ENCODE measurements at regions not wholly inside any gene's neighbourhood (a gene's known extent, or its start where the extent isn't known, plus 50 kb on each side); places are given as distances from the start of the nearest gene placed in this dataset.

DNA sequence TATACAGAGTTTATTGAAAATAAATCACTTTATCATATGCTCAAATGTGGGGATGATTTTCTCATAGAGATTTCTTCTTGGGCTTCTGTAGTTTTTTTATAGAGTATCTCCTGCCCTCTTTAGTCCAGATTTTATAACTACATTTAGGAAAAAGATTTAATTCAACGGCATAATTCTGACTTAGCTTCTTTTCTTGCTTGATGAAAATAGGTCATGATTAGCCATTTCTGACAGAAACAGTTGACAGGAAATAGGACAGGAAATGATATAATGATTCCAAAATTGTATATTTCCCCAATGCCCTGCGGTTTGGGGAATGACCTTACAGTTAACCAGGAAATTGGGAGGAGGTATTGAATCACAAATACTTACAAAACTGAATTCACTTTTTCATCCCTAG, 1531.9 kb upstream of the ACVR2A start:
- H3K36me3 Mint-ChIP-seq (ENCODE audit: insufficient read depth): no peaks in the 10 kb centered on the region
- DNase-seq (ENCODE audit: low spot score, unreplicated experiment): no peak
- no peaks in the 10 kb centered on the region for H3K9me3 Mint-ChIP-seq (ENCODE audit: low read depth)
- no peaks in the 10 kb centered on the region for H3K27me3 Mint-ChIP-seq
- no peak overlapping the region for H3K4me3 Mint-ChIP-seq (ENCODE audit: low read depth)
- H3K27ac Mint-ChIP-seq: no peak overlapping the region
- H3K4me1 Mint-ChIP-seq (ENCODE audit: low read depth): peaks cover 2% of the 10 kb centered on the region
- TF ChIP-seq, protein P1, sequence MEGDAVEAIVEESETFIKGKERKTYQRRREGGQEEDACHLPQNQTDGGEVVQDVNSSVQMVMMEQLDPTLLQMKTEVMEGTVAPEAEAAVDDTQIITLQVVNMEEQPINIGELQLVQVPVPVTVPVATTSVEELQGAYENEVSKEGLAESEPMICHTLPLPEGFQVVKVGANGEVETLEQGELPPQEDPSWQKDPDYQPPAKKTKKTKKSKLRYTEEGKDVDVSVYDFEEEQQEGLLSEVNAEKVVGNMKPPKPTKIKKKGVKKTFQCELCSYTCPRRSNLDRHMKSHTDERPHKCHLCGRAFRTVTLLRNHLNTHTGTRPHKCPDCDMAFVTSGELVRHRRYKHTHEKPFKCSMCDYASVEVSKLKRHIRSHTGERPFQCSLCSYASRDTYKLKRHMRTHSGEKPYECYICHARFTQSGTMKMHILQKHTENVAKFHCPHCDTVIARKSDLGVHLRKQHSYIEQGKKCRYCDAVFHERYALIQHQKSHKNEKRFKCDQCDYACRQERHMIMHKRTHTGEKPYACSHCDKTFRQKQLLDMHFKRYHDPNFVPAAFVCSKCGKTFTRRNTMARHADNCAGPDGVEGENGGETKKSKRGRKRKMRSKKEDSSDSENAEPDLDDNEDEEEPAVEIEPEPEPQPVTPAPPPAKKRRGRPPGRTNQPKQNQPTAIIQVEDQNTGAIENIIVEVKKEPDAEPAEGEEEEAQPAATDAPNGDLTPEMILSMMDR (IDR thresholded peaks at IDR 0.05; ENCODE audit: unreplicated experiment): peak; percentile 25

- TF ChIP-seq, protein P1 (IDR thresholded peaks at IDR 0.05; ENCODE audit: unreplicated experiment): no peak
- peaks cover 23% of the 10 kb centered on the region for H3K9me3 Mint-ChIP-seq (ENCODE audit: low read depth)
- H3K27me3 Mint-ChIP-seq: no peaks in the 10 kb centered on the region
- DNase-seq (ENCODE audit: low spot score, unreplicated experiment): no peak
- H3K4me1 Mint-ChIP-seq (ENCODE audit: low read depth): no peaks in the 10 kb centered on the region
- no peak overlapping the region for H3K4me3 Mint-ChIP-seq (ENCODE audit: low read depth)
- no peak overlapping the region for H3K27ac Mint-ChIP-seq
- peaks cover 4% of the 10 kb centered on the region for H3K36me3 Mint-ChIP-seq (ENCODE audit: insufficient read depth)
Measured at GRCh38 chr2:146305164-146305563, 1539.7 kb upstream of the ACVR2A start.

- H3K4me3 Mint-ChIP-seq (ENCODE audit: low read depth): no peak overlapping the region
- no peak overlapping the region for H3K27ac Mint-ChIP-seq
- no peak for DNase-seq (ENCODE audit: low spot score, unreplicated experiment)
- no peaks in the 10 kb centered on the region for H3K4me1 Mint-ChIP-seq (ENCODE audit: low read depth)
- no peaks in the 10 kb centered on the region for H3K27me3 Mint-ChIP-seq
- peaks cover 35% of the 10 kb centered on the region for H3K9me3 Mint-ChIP-seq (ENCODE audit: low read depth)
- H3K36me3 Mint-ChIP-seq (ENCODE audit: insufficient read depth): peaks cover 6% of the 10 kb centered on the region
- TF ChIP-seq, protein P1 (IDR thresholded peaks at IDR 0.05; ENCODE audit: unreplicated experiment): no peak
Measured at GRCh38 chr2:146301287-146301686, 1543.5 kb upstream of the ACVR2A start.

GRCh38 chr2:146295080-146295670, 1549.7 kb upstream of the ACVR2A start:
- peaks cover 16% of the 10 kb centered on the region for H3K9me3 Mint-ChIP-seq (ENCODE audit: low read depth)
- H3K4me3 Mint-ChIP-seq (ENCODE audit: low read depth): no peak overlapping the region
- TF ChIP-seq, protein P1 (IDR thresholded peaks at IDR 0.05; ENCODE audit: unreplicated experiment): no peak
- no peak for DNase-seq (ENCODE audit: low spot score, unreplicated experiment)
- peaks cover 2% of the 10 kb centered on the region for H3K36me3 Mint-ChIP-seq (ENCODE audit: insufficient read depth)
- no peaks in the 10 kb centered on the region for H3K27me3 Mint-ChIP-seq
- H3K27ac Mint-ChIP-seq: no peak overlapping the region
- H3K4me1 Mint-ChIP-seq (ENCODE audit: low read depth): no peaks in the 10 kb centered on the region

DNA sequence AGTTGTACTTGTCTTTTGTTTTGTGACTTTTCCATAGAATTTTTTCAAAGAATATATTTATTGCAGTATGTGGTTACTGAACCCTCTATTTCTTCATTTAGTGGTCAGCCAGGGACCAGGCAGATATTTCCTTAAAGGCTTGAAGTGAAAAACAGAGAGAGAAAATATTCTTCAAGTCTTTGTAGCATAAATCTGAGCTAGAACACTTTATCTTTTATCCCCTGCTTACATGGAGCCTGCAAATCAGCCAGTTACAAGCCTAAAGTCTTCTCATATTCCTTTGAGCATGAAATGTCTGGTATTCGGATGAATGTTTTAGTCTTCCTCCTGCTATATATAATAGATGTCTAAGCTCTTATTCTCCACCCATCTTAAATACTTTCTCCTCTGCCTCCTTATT, 1557.5 kb upstream of the ACVR2A start:
- Mint-ChIP-seq H3K27me3 (no peaks in the 10 kb centered on the region), H3K27ac (no peak overlapping the region), H3K36me3 (ENCODE audit: insufficient read depth) (no peaks in the 10 kb centered on the region), H3K4me3 (ENCODE audit: low read depth) (no peak overlapping the region), H3K9me3 (ENCODE audit: low read depth) (peaks cover 7% of the 10 kb centered on the region), H3K4me1 (ENCODE audit: low read depth) (no peaks in the 10 kb centered on the region)
- TF ChIP-seq, protein P1 (IDR thresholded peaks at IDR 0.05; ENCODE audit: unreplicated experiment): no peak
- DNase-seq (ENCODE audit: low spot score, unreplicated experiment): no peak

Data from progenitor cell of endocrine pancreas (in vitro differentiated cells).